ENCODE measurements at regions not wholly inside any gene's neighbourhood (a gene's known extent, or its start where the extent isn't known, plus 50 kb on each side); places are given as distances from the start of the nearest gene placed in this dataset.
A peak's percentile ranks its signal among the peaks of the same experiment; 100 is the strongest.

DNA sequence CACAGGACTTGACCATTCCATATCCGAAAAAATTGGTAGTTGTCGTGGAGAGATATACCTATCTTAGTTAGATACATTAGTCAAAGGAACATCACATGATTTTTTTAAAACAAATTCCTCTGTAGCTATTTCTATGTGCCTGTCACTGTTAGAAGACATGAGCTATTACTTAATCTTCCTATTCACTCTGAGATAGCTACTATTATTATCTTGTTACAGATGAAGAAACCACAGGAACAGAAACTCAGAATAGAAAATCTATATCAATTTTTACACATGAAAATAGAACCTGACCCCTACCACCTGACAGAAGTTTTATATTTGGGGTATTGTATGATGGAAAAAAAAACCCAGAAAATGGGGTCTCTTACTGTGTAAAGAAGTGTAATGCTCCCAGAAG lies 68.9 kb upstream of the TDRD3 start:
- Histone ChIP-seq H3K4me1 (ENCODE audit: control insufficient read depth in 2 of 2, insufficient read depth in 2 of 2, low read length in 2 of 2) (peaks cover 0 to 2% of the 10 kb centered on the region in 2 donors), H3K9ac (ENCODE audit: low read depth in 1 of 2, low read length in 2 of 2) (no peak overlapping the region), H3K9me3 (ENCODE audit: control insufficient read depth in 2 of 2, low read length in 2 of 2) (no peaks in the 10 kb centered on the region), H3K27ac (ENCODE audit: low read depth in 2 of 2, low read length in 2 of 2) (no peak overlapping the region), H3K4me3 (ENCODE audit: low read length in 2 of 2) (peak overlapping the region in 1 of 2 donors; percentile 20), H3K36me3 (ENCODE audit: control insufficient read depth in 2 of 2, insufficient read depth in 2 of 2, low read length in 2 of 2) (no peaks in the 10 kb centered on the region), H3K27me3 (ENCODE audit: control insufficient read depth in 2 of 2, insufficient read depth in 2 of 2, low read length in 2 of 2) (no peaks in the 10 kb centered on the region)

GRCh38 chr13:60329221-60329923 lies 67.6 kb upstream of the TDRD3 start:
- peaks cover 0 to 2% of the 10 kb centered on the region in 2 donors for H3K4me1 ChIP-seq (ENCODE audit: control insufficient read depth in 2 of 2, insufficient read depth in 2 of 2, low read length in 2 of 2)
- no peaks in the 10 kb centered on the region for H3K9me3 ChIP-seq (ENCODE audit: control insufficient read depth in 2 of 2, low read length in 2 of 2)
- H3K27ac ChIP-seq (ENCODE audit: low read depth in 2 of 2, low read length in 2 of 2), result no peak overlapping the region
- no peak overlapping the region for H3K9ac ChIP-seq (ENCODE audit: low read depth in 1 of 2, low read length in 2 of 2)
- H3K27me3 ChIP-seq (ENCODE audit: control insufficient read depth in 2 of 2, insufficient read depth in 2 of 2, low read length in 2 of 2), result no peaks in the 10 kb centered on the region
- no peaks in the 10 kb centered on the region for H3K36me3 ChIP-seq (ENCODE audit: control insufficient read depth in 2 of 2, insufficient read depth in 2 of 2, low read length in 2 of 2)
- H3K4me3 ChIP-seq (ENCODE audit: low read length in 2 of 2), result no peak overlapping the region

DNA sequence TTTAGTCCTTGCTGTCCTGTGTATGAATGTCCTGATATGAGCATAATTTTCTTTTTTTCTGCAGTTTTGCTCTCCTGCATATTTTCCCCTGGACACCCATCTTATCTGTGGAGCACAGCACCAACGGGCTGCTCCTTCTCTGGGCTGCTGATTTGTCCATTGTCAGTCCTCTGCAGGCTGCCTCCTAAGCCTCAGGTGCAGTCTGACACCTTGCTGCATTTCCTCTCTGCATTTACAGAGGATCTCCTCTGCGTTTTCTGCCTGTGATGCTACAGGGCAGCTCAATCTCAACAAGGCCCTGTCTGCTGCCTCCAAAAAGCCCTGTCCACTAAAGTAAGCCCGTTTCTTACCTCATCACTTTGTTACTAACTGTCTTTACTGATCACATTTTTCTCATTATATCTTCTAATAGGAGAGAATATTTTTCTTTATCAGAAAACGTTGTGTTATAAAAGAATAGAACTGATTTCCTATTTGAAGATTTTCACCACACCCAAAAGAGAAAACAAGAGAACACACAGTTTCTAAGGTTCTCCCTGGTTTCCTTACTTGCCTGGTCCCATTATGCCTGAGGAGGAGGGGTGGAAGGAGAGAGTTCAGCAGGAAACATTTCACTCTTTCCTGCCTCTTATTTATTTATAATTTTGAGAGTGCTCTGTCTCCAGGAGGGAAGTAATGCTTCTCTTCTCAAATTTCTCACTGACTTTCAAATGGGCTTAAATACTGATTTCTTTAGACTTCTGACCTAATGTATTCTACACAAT lies 65.6 kb upstream of the TDRD3 start:
- H3K4me1 ChIP-seq (ENCODE audit: control insufficient read depth in 2 of 2, insufficient read depth in 2 of 2, low read length in 2 of 2), result peaks cover 0 to 2% of the 10 kb centered on the region in 2 donors
- no peaks in the 10 kb centered on the region for H3K36me3 ChIP-seq (ENCODE audit: control insufficient read depth in 2 of 2, insufficient read depth in 2 of 2, low read length in 2 of 2)
- H3K4me3 ChIP-seq (ENCODE audit: low read length in 2 of 2), result no peak overlapping the region
- H3K9me3 ChIP-seq (ENCODE audit: control insufficient read depth in 2 of 2, low read length in 2 of 2), result no peaks in the 10 kb centered on the region
- no peak overlapping the region for H3K9ac ChIP-seq (ENCODE audit: low read depth in 1 of 2, low read length in 2 of 2)
- H3K27me3 ChIP-seq (ENCODE audit: control insufficient read depth in 2 of 2, insufficient read depth in 2 of 2, low read length in 2 of 2), result no peaks in the 10 kb centered on the region
- H3K27ac ChIP-seq (ENCODE audit: low read depth in 2 of 2, low read length in 2 of 2), result no peak overlapping the region

- Histone ChIP-seq H3K4me3 (ENCODE audit: low read length in 2 of 2) (no peak overlapping the region), H3K36me3 (ENCODE audit: control insufficient read depth in 2 of 2, insufficient read depth in 2 of 2, low read length in 2 of 2) (no peaks in the 10 kb centered on the region), H3K4me1 (ENCODE audit: control insufficient read depth in 2 of 2, insufficient read depth in 2 of 2, low read length in 2 of 2) (no peaks in the 10 kb centered on the region), H3K27ac (ENCODE audit: low read depth in 2 of 2, low read length in 2 of 2) (no peak overlapping the region), H3K27me3 (ENCODE audit: control insufficient read depth in 2 of 2, insufficient read depth in 2 of 2, low read length in 2 of 2) (no peaks in the 10 kb centered on the region), H3K9me3 (ENCODE audit: control insufficient read depth in 2 of 2, low read length in 2 of 2) (no peaks in the 10 kb centered on the region), H3K9ac (ENCODE audit: low read depth in 1 of 2, low read length in 2 of 2) (no peak overlapping the region)
Measured at GRCh38 chr13:60332682-60333081, 64.3 kb upstream of the TDRD3 start.

GRCh38 chr13:60334310-60334709 lies 62.7 kb upstream of the TDRD3 start:
- H3K36me3 ChIP-seq (ENCODE audit: control insufficient read depth in 2 of 2, insufficient read depth in 2 of 2, low read length in 2 of 2), result no peaks in the 10 kb centered on the region
- no peaks in the 10 kb centered on the region for H3K27me3 ChIP-seq (ENCODE audit: control insufficient read depth in 2 of 2, insufficient read depth in 2 of 2, low read length in 2 of 2)
- H3K9ac ChIP-seq (ENCODE audit: low read depth in 1 of 2, low read length in 2 of 2), result no peak overlapping the region
- H3K27ac ChIP-seq (ENCODE audit: low read depth in 2 of 2, low read length in 2 of 2), result no peak overlapping the region
- no peaks in the 10 kb centered on the region for H3K9me3 ChIP-seq (ENCODE audit: control insufficient read depth in 2 of 2, low read length in 2 of 2)
- no peaks in the 10 kb centered on the region for H3K4me1 ChIP-seq (ENCODE audit: control insufficient read depth in 2 of 2, insufficient read depth in 2 of 2, low read length in 2 of 2)
- H3K4me3 ChIP-seq (ENCODE audit: low read length in 2 of 2), result no peak overlapping the region

GRCh38 chr13:60335531-60335930 lies 61.5 kb upstream of the TDRD3 start:
- Histone ChIP-seq H3K4me3 (ENCODE audit: low read length in 2 of 2) (no peak overlapping the region), H3K36me3 (ENCODE audit: control insufficient read depth in 2 of 2, insufficient read depth in 2 of 2, low read length in 2 of 2) (no peaks in the 10 kb centered on the region), H3K9me3 (ENCODE audit: control insufficient read depth in 2 of 2, low read length in 2 of 2) (no peaks in the 10 kb centered on the region), H3K4me1 (ENCODE audit: control insufficient read depth in 2 of 2, insufficient read depth in 2 of 2, low read length in 2 of 2) (no peaks in the 10 kb centered on the region), H3K9ac (ENCODE audit: low read depth in 1 of 2, low read length in 2 of 2) (no peak overlapping the region), H3K27ac (ENCODE audit: low read depth in 2 of 2, low read length in 2 of 2) (no peak overlapping the region), H3K27me3 (ENCODE audit: control insufficient read depth in 2 of 2, insufficient read depth in 2 of 2, low read length in 2 of 2) (no peaks in the 10 kb centered on the region)

GRCh38 chr13:60338754-60339153 lies 58.3 kb upstream of the TDRD3 start:
- no peak overlapping the region for H3K9ac ChIP-seq (ENCODE audit: low read depth in 1 of 2, low read length in 2 of 2)
- no peak overlapping the region for H3K4me3 ChIP-seq (ENCODE audit: low read length in 2 of 2)
- no peaks in the 10 kb centered on the region for H3K4me1 ChIP-seq (ENCODE audit: control insufficient read depth in 2 of 2, insufficient read depth in 2 of 2, low read length in 2 of 2)
- H3K27me3 ChIP-seq (ENCODE audit: control insufficient read depth in 2 of 2, insufficient read depth in 2 of 2, low read length in 2 of 2), result no peaks in the 10 kb centered on the region
- no peak overlapping the region for H3K27ac ChIP-seq (ENCODE audit: low read depth in 2 of 2, low read length in 2 of 2)
- no peaks in the 10 kb centered on the region for H3K9me3 ChIP-seq (ENCODE audit: control insufficient read depth in 2 of 2, low read length in 2 of 2)
- no peaks in the 10 kb centered on the region for H3K36me3 ChIP-seq (ENCODE audit: control insufficient read depth in 2 of 2, insufficient read depth in 2 of 2, low read length in 2 of 2)

GRCh38 chr13:60343978-60344377 lies 53.0 kb upstream of the TDRD3 start:
- no peaks in the 10 kb centered on the region for H3K36me3 ChIP-seq (ENCODE audit: control insufficient read depth in 2 of 2, insufficient read depth in 2 of 2, low read length in 2 of 2)
- no peaks in the 10 kb centered on the region for H3K9me3 ChIP-seq (ENCODE audit: control insufficient read depth in 2 of 2, low read length in 2 of 2)
- H3K4me3 ChIP-seq (ENCODE audit: low read length in 2 of 2), result no peak overlapping the region
- no peaks in the 10 kb centered on the region for H3K27me3 ChIP-seq (ENCODE audit: control insufficient read depth in 2 of 2, insufficient read depth in 2 of 2, low read length in 2 of 2)
- no peak overlapping the region for H3K9ac ChIP-seq (ENCODE audit: low read depth in 1 of 2, low read length in 2 of 2)
- H3K4me1 ChIP-seq (ENCODE audit: control insufficient read depth in 2 of 2, insufficient read depth in 2 of 2, low read length in 2 of 2), result no peaks in the 10 kb centered on the region
- H3K27ac ChIP-seq (ENCODE audit: low read depth in 2 of 2, low read length in 2 of 2), result no peak overlapping the region

DNA sequence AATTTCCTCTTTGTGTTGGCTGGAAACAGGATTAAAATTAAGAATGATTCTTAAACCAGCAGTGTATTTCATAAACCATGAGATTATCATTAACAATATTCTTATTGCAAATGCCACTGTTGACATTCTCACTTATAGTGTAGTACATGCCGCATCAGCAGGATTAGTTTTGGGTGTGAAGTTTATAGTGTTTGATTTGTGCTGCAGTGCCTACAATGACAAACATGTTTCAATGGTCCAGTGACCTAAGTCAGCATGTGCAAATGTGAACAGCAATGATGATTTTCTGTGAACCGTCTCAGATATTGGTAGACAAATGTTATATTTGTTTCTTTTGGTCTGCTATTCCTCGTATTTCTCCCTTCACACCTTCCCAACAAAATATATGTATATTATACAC lies 49.8 kb upstream of the TDRD3 start:
- Histone ChIP-seq H3K4me1 (ENCODE audit: control insufficient read depth in 2 of 2, insufficient read depth in 2 of 2, low read length in 2 of 2) (no peaks in the 10 kb centered on the region), H3K9ac (ENCODE audit: low read depth in 1 of 2, low read length in 2 of 2) (no peak overlapping the region), H3K4me3 (ENCODE audit: low read length in 2 of 2) (no peak overlapping the region), H3K9me3 (ENCODE audit: control insufficient read depth in 2 of 2, low read length in 2 of 2) (no peaks in the 10 kb centered on the region), H3K36me3 (ENCODE audit: control insufficient read depth in 2 of 2, insufficient read depth in 2 of 2, low read length in 2 of 2) (no peaks in the 10 kb centered on the region), H3K27ac (ENCODE audit: low read depth in 2 of 2, low read length in 2 of 2) (no peak overlapping the region), H3K27me3 (ENCODE audit: control insufficient read depth in 2 of 2, insufficient read depth in 2 of 2, low read length in 2 of 2) (no peaks in the 10 kb centered on the region)

Data from mucosa of rectum (tissue), 2 donors.